GM23338 (cell line): ENCODE measurements at regions not wholly inside any gene's neighbourhood (a gene's known extent, or its start where the extent isn't known, plus 50 kb on each side); places are given as distances from the start of the nearest gene placed in this dataset.

ENCODE experiments used
- ATAC-seq: fragments of 200-7000 bp; cut with Tn5 transposase; 3 replicates; pipeline ENCODE4 v1.9.1; 2020
- DNase-seq: peaks from one replicate; pipeline ENCODE4 v3.0.0-alpha.2; 2015; ENCODE audit warnings: low spot score
- H2AFZ ChIP-seq: fragments of 200-600 bp; sonication (generic); 2 replicates; pipeline ENCODE4 v1.8.0; 2016; ENCODE audit warnings: antibody characterized with exemption, mild to moderate bottlenecking, moderate library complexity
- H3F3A ChIP-seq: fragments of 200-600 bp; sonication (generic); replicated peaks from 2 replicates; pipeline ENCODE4 v1.8.0; 2017; ENCODE audit warnings: antibody characterized with exemption, mixed run types, low read depth
- H3K27ac ChIP-seq: fragments of 200-600 bp; sonication (generic); 2 replicates; pipeline ENCODE4 v1.6.1; 2016; ENCODE audit warnings: low read depth
- H3K27me3 ChIP-seq: fragments of 200-600 bp; sonication (generic); 2 replicates; pipeline ENCODE4 v1.8.0; 2016; ENCODE audit warnings: mild to moderate bottlenecking, mixed run types, moderate library complexity; ENCODE audit not compliant: insufficient read depth
- H3K36me3 ChIP-seq: fragments of 200-600 bp; sonication (generic); 2 replicates; pipeline ENCODE4 v1.8.0; 2016; ENCODE audit warnings: mild to moderate bottlenecking; ENCODE audit not compliant: insufficient read depth
- H3K4me1 ChIP-seq: fragments of 200-600 bp; sonication (generic); 2 replicates; pipeline ENCODE4 v1.8.0; 2016; ENCODE audit warnings: mild to moderate bottlenecking, moderate library complexity; ENCODE audit not compliant: insufficient read depth
- H3K4me2 ChIP-seq: fragments of 200-600 bp; sonication (generic); 2 replicates; pipeline ENCODE4 v1.7.1; 2017; ENCODE audit warnings: mixed run types
- H3K4me3 ChIP-seq: fragments of 200-600 bp; sonication (generic); 2 replicates; pipeline ENCODE4 v1.6.1; 2016; ENCODE audit warnings: mixed run types
- H3K79me2 ChIP-seq: fragments of 200-600 bp; sonication (generic); replicated peaks from 2 replicates; pipeline ENCODE4 v1.8.0; 2017; ENCODE audit warnings: mild to moderate bottlenecking; ENCODE audit not compliant: insufficient read depth
- H3K9me2 ChIP-seq: fragments of 200-600 bp; sonication (generic); 2 replicates; pipeline ENCODE4 v1.8.0; 2017; ENCODE audit not compliant: insufficient read depth
- H4K20me1 ChIP-seq: fragments of 200-600 bp; sonication (generic); replicated peaks from 2 replicates; pipeline ENCODE4 v1.8.0; 2017; ENCODE audit warnings: mild to moderate bottlenecking; ENCODE audit not compliant: insufficient read depth
- H3K27ac Mint-ChIP-seq: 2 replicates; pipeline ENCODE4 v1.8.0; 2020; ENCODE audit warnings: inconsistent platforms, mild to moderate bottlenecking, moderate library complexity, mixed read lengths
- H3K27me3 Mint-ChIP-seq: 3 replicates; pipeline ENCODE4 v1.8.0; 2022; ENCODE audit warnings: low read depth, mild to moderate bottlenecking, moderate library complexity, mixed read lengths, inconsistent platforms; ENCODE audit not compliant: insufficient read depth, poor library complexity
- H3K36me3 Mint-ChIP-seq: 3 replicates; pipeline ENCODE4 v1.8.0; 2021; ENCODE audit warnings: low read depth, mild to moderate bottlenecking, inconsistent platforms, moderate library complexity, mixed read lengths
- H3K4me1 Mint-ChIP-seq: 3 replicates; pipeline ENCODE4 v1.8.0; 2020; ENCODE audit warnings: mild to moderate bottlenecking, inconsistent platforms, mixed read lengths
- H3K4me3 Mint-ChIP-seq: 3 replicates; pipeline ENCODE4 v1.8.0; 2021; ENCODE audit warnings: moderate library complexity, mild to moderate bottlenecking, inconsistent platforms, mixed read lengths
- H3K9me3 Mint-ChIP-seq: 3 replicates; pipeline ENCODE4 v1.8.0; 2020; ENCODE audit warnings: moderate library complexity, mild to moderate bottlenecking, inconsistent platforms, mixed read lengths
- CREB1 ChIP-seq: fragments of 250-450 bp; sonication (Bioruptor Pico); IDR thresholded peaks from 2 replicates; pipeline ENCODE4 v1.5.0; 2020; ENCODE audit warnings: low read depth, mild to moderate bottlenecking, moderate library complexity
- EZH2 ChIP-seq: fragments of 200-600 bp; sonication (generic); IDR thresholded peaks from one replicate; pipeline ENCODE4 v1.8.0; 2017; ENCODE audit warnings: antibody characterized with exemption, mild to moderate bottlenecking, low read depth; ENCODE audit not compliant: unreplicated experiment
- JUNB ChIP-seq: IDR thresholded peaks from one replicate; pipeline ENCODE4 v1.6.1; 2016; ENCODE audit warnings: antibody characterized with exemption; ENCODE audit not compliant: unreplicated experiment
- STAT1 ChIP-seq: IDR thresholded peaks from one replicate; pipeline ENCODE4 v1.6.1; 2016; ENCODE audit warnings: antibody characterized with exemption; ENCODE audit not compliant: unreplicated experiment
- ZNF114 ChIP-seq: fragments of 250-450 bp; sonication (Bioruptor Pico); IDR thresholded peaks from 2 replicates; pipeline ENCODE4 v1.5.0; 2020; ENCODE audit warnings: mild to moderate bottlenecking, moderate library complexity
- TF ChIP-seq, protein P1 (sequence below): fragments of 250-450 bp; sonication (Bioruptor Pico); IDR thresholded peaks from 2 replicates; pipeline ENCODE4 v1.5.0; 2020; ENCODE audit warnings: mild to moderate bottlenecking, moderate library complexity
- TF ChIP-seq, protein P2 (sequence below): IDR thresholded peaks from one replicate; pipeline ENCODE4 v1.6.1; 2018; ENCODE audit warnings: antibody characterized with exemption; ENCODE audit not compliant: unreplicated experiment

DNA sequence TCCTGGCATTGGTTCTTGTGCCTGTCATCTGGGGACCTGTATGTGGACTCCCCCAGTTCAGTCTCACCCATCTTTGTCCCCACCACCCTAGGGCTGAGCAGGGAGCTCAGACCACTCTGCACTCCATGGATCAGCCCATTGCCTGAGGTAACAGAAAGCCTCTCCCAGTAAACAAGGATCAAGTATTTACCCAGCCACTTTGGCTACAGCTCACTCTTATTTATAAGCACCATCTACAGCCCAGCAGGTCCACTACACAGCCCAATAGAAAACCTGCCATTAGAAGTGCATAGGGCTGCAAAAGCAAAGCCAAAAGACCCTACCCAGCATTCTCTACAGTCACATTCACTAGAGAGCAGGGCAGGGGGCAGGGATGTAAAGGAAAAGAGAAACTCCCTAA is 335.0 kb upstream of the SYNCRIP start:
- no peaks in the 10 kb centered on the region for H3K4me1 ChIP-seq
- H4K20me1 ChIP-seq: no peaks in the 10 kb centered on the region
- Mint-ChIP-seq H3K4me1 (no peaks in the 10 kb centered on the region), H3K9me3 (no peaks in the 10 kb centered on the region), H3K36me3 (no peaks in the 10 kb centered on the region), H3K27ac (no peak overlapping the region), H3K4me3 (no peak overlapping the region), H3K27me3 (no peaks in the 10 kb centered on the region)
- no peak for ATAC-seq
- H3K4me2 ChIP-seq: no peak overlapping the region
- peak overlapping the region; percentile 38; the same call in 1 of the 2 replicates for H2AFZ ChIP-seq
- TF ChIP-seq JUNB (no peak), EZH2 (no peak), ZNF114 (CRISPR knock-in tag) (no peak), CREB1 (no peak), STAT1 (no peak)
- TF ChIP-seq, protein P1, sequence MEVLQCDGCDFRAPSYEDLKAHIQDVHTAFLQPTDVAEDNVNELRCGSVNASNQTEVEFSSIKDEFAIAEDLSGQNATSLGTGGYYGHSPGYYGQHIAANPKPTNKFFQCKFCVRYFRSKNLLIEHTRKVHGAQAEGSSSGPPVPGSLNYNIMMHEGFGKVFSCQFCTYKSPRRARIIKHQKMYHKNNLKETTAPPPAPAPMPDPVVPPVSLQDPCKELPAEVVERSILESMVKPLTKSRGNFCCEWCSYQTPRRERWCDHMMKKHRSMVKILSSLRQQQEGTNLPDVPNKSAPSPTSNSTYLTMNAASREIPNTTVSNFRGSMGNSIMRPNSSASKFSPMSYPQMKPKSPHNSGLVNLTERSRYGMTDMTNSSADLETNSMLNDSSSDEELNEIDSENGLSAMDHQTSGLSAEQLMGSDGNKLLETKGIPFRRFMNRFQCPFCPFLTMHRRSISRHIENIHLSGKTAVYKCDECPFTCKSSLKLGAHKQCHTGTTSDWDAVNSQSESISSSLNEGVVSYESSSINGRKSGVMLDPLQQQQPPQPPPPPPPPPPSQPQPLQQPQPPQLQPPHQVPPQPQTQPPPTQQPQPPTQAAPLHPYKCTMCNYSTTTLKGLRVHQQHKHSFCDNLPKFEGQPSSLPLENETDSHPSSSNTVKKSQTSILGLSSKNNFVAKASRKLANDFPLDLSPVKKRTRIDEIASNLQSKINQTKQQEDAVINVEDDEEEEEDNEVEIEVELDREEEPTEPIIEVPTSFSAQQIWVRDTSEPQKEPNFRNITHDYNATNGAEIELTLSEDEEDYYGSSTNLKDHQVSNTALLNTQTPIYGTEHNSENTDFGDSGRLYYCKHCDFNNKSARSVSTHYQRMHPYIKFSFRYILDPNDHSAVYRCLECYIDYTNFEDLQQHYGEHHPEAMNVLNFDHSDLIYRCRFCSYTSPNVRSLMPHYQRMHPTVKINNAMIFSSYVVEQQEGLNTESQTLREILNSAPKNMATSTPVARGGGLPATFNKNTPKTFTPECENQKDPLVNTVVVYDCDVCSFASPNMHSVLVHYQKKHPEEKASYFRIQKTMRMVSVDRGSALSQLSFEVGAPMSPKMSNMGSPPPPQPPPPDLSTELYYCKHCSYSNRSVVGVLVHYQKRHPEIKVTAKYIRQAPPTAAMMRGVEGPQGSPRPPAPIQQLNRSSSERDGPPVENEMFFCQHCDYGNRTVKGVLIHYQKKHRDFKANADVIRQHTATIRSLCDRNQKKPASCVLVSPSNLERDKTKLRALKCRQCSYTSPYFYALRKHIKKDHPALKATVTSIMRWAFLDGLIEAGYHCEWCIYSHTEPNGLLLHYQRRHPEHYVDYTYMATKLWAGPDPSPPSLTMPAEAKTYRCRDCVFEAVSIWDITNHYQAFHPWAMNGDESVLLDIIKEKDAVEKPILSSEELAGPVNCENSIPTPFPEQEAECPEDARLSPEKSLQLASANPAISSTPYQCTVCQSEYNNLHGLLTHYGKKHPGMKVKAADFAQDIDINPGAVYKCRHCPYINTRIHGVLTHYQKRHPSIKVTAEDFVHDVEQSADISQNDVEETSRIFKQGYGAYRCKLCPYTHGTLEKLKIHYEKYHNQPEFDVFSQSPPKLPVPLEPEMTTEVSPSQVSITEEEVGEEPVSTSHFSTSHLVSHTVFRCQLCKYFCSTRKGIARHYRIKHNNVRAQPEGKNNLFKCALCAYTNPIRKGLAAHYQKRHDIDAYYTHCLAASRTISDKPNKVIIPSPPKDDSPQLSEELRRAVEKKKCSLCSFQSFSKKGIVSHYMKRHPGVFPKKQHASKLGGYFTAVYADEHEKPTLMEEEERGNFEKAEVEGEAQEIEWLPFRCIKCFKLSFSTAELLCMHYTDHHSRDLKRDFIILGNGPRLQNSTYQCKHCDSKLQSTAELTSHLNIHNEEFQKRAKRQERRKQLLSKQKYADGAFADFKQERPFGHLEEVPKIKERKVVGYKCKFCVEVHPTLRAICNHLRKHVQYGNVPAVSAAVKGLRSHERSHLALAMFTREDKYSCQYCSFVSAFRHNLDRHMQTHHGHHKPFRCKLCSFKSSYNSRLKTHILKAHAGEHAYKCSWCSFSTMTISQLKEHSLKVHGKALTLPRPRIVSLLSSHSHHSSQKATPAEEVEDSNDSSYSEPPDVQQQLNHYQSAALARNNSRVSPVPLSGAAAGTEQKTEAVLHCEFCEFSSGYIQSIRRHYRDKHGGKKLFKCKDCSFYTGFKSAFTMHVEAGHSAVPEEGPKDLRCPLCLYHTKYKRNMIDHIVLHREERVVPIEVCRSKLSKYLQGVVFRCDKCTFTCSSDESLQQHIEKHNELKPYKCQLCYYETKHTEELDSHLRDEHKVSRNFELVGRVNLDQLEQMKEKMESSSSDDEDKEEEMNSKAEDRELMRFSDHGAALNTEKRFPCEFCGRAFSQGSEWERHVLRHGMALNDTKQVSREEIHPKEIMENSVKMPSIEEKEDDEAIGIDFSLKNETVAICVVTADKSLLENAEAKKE (CRISPR knock-in tag): no peak
- TF ChIP-seq, protein P2, sequence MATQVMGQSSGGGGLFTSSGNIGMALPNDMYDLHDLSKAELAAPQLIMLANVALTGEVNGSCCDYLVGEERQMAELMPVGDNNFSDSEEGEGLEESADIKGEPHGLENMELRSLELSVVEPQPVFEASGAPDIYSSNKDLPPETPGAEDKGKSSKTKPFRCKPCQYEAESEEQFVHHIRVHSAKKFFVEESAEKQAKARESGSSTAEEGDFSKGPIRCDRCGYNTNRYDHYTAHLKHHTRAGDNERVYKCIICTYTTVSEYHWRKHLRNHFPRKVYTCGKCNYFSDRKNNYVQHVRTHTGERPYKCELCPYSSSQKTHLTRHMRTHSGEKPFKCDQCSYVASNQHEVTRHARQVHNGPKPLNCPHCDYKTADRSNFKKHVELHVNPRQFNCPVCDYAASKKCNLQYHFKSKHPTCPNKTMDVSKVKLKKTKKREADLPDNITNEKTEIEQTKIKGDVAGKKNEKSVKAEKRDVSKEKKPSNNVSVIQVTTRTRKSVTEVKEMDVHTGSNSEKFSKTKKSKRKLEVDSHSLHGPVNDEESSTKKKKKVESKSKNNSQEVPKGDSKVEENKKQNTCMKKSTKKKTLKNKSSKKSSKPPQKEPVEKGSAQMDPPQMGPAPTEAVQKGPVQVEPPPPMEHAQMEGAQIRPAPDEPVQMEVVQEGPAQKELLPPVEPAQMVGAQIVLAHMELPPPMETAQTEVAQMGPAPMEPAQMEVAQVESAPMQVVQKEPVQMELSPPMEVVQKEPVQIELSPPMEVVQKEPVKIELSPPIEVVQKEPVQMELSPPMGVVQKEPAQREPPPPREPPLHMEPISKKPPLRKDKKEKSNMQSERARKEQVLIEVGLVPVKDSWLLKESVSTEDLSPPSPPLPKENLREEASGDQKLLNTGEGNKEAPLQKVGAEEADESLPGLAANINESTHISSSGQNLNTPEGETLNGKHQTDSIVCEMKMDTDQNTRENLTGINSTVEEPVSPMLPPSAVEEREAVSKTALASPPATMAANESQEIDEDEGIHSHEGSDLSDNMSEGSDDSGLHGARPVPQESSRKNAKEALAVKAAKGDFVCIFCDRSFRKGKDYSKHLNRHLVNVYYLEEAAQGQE: no peak
- H3F3A ChIP-seq: no peaks in the 10 kb centered on the region
- H3K36me3 ChIP-seq: no peaks in the 10 kb centered on the region
- H3K9me2 ChIP-seq: 0 out of 2 replicates have a peak, but pooled peaks cover 5% of the 10 kb centered on the region
- H3K4me3 ChIP-seq: no peak overlapping the region
- no peaks in the 10 kb centered on the region for H3K27me3 ChIP-seq
- no peaks in the 10 kb centered on the region for H3K79me2 ChIP-seq
- no peak overlapping the region for H3K27ac ChIP-seq
- no peak for DNase-seq
